ENCODE measurements at regions not wholly inside any gene's neighbourhood (a gene's known extent, or its start where the extent isn't known, plus 50 kb on each side); places are given as distances from the start of the nearest gene placed in this dataset.
"Not testable (repeated sequence)": the region's sequence is repeated elsewhere in the genome, so short reads cannot be mapped to it uniquely, and the experiment has no call there.

GRCh38 chr10:100651099-100651498 lies 94.3 kb upstream of the PAX2 start:
- TF ChIP-seq, protein P1, sequence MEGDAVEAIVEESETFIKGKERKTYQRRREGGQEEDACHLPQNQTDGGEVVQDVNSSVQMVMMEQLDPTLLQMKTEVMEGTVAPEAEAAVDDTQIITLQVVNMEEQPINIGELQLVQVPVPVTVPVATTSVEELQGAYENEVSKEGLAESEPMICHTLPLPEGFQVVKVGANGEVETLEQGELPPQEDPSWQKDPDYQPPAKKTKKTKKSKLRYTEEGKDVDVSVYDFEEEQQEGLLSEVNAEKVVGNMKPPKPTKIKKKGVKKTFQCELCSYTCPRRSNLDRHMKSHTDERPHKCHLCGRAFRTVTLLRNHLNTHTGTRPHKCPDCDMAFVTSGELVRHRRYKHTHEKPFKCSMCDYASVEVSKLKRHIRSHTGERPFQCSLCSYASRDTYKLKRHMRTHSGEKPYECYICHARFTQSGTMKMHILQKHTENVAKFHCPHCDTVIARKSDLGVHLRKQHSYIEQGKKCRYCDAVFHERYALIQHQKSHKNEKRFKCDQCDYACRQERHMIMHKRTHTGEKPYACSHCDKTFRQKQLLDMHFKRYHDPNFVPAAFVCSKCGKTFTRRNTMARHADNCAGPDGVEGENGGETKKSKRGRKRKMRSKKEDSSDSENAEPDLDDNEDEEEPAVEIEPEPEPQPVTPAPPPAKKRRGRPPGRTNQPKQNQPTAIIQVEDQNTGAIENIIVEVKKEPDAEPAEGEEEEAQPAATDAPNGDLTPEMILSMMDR (optimal IDR thresholded peaks at IDR 0.05 in 1 of 3, IDR thresholded peaks at IDR 0.05 in 1 of 3, conservative IDR thresholded peaks at IDR 0.05 in 1 of 3; ENCODE audit: extremely low read depth in 1 of 3, insufficient read depth in 2 of 3, low read length in 3 of 3) = not testable (repeated sequence)
- not testable (repeated sequence) for TF ChIP-seq EZH2 (IDR thresholded peaks at IDR 0.05; ENCODE audit: low read length)
